BJ (cell line): ENCODE measurements at regions not wholly inside any gene's neighbourhood (a gene's known extent, or its start where the extent isn't known, plus 50 kb on each side); places are given as distances from the start of the nearest gene placed in this dataset.

Source experiments
- CTCF ChIA-PET: fragments of 350-600 bp; formaldehyde crosslinking; extraction: SDS; loops from one replicate; lab custom pipeline; 2021; ENCODE audit warnings: antibody characterized with exemption, inconsistent platforms; lab: Yijun Ruan, JAX
- POLR2A ChIA-PET: fragments of 300-600 bp; sonication (Branson Sonifier 250); formaldehyde crosslinking; extraction: SDS; loops from one replicate; lab custom pipeline; 2021; ENCODE audit warnings: antibody characterized with exemption; lab: Charles Lee
- DNase-seq: peaks from one replicate; pipeline ENCODE4 v3.0.0-alpha.2; 2011; ENCODE audit warnings: low read depth
- H3K27me3 ChIP-seq: 2 replicates; pipeline ENCODE4 v1.6.0; 2011; ENCODE audit warnings: low read length; ENCODE audit not compliant: control insufficient read depth, insufficient read depth
- H3K36me3 ChIP-seq: 2 replicates; pipeline ENCODE4 v1.5.1; 2011; ENCODE audit warnings: low read length; ENCODE audit not compliant: control insufficient read depth, insufficient read depth
- H3K4me3 ChIP-seq: 2 replicates; pipeline ENCODE4 v1.5.1; 2011; ENCODE audit warnings: low read depth, mild to moderate bottlenecking, control low read depth, low read length
- CTCF ChIP-seq: IDR thresholded peaks from 2 replicates; pipeline ENCODE4 v1.5.1; 2011; ENCODE audit warnings: low read depth, mild to moderate bottlenecking, control low read depth, inconsistent platforms, low read length, moderate library complexity; ENCODE audit not compliant: insufficient read depth

- no peaks in the 10 kb centered on the region; the same call in 1 of the 2 replicates for H3K27me3 ChIP-seq
- CTCF ChIA-PET, result no interaction called here
Measured at GRCh38 chr18:54764786-54765185, 63.5 kb upstream of the RAB27B start.

GRCh38 chr18:54765636-54766375, 62.5 kb upstream of the RAB27B start:
- ChIA-PET POLR2A (no interaction called here), CTCF (no interaction called here)
- no peak for TF ChIP-seq CTCF
- no peak overlapping the region for H3K4me3 ChIP-seq
- no peaks in the 10 kb centered on the region for H3K36me3 ChIP-seq
- DNase-seq, result no peak
- H3K27me3 ChIP-seq, result no peaks in the 10 kb centered on the region; the same call in 1 of the 2 replicates

More at GRCh38 chr18:54764786-54765185, 63.5 kb upstream of the RAB27B start:
- no peak for TF ChIP-seq CTCF
- no peaks in the 10 kb centered on the region for H3K36me3 ChIP-seq
- H3K4me3 ChIP-seq, result no peak overlapping the region
- POLR2A ChIA-PET, result no interaction called here
- DNase-seq, result no peak

- CTCF ChIA-PET, result no interaction called here
- no peak overlapping the region for H3K4me3 ChIP-seq
- no peaks in the 10 kb centered on the region for H3K36me3 ChIP-seq
- H3K27me3 ChIP-seq, result no peaks in the 10 kb centered on the region; the same call in 1 of the 2 replicates
- POLR2A ChIA-PET, result no interaction called here
- DNase-seq, result no peak
- TF ChIP-seq CTCF, result no peak
Measured at GRCh38 chr18:54766634-54767033, 61.6 kb upstream of the RAB27B start.

GRCh38 chr18:54767098-54767497, 61.2 kb upstream of the RAB27B start:
- H3K27me3 ChIP-seq, result no peaks in the 10 kb centered on the region; the same call in 1 of the 2 replicates
- TF ChIP-seq CTCF, result no peak
- DNase-seq, result no peak
- CTCF ChIA-PET, result no interaction called here
- POLR2A ChIA-PET, result no interaction called here
- no peak overlapping the region for H3K4me3 ChIP-seq
- H3K36me3 ChIP-seq, result no peaks in the 10 kb centered on the region

- H3K4me3 ChIP-seq, result no peak overlapping the region
- DNase-seq, result no peak
- ChIA-PET POLR2A (no interaction called here), CTCF (no interaction called here)
- TF ChIP-seq CTCF, result no peak
- no peaks in the 10 kb centered on the region for H3K36me3 ChIP-seq
- no peaks in the 10 kb centered on the region; the same call in 1 of the 2 replicates for H3K27me3 ChIP-seq
Measured at GRCh38 chr18:54769526-54770464, 58.5 kb upstream of the RAB27B start.
